OCI-LY7 (cell line): ENCODE measurements at regions not wholly inside any gene's neighbourhood (a gene's known extent, or its start where the extent isn't known, plus 50 kb on each side); places are given as distances from the start of the nearest gene placed in this dataset.

Experiments
- BruUV-seq: library from RNA; stranded (reverse); fragments of 400-500 nt; replicated peaks from 2 replicates; lab custom pipeline; 2021; lab: Mats Ljungman, UMichigan
- CTCF ChIA-PET: fragments of 300-600 bp; sonication (Branson Sonifier 250); formaldehyde crosslinking; loops from one replicate; lab custom pipeline; 2022; ENCODE audit warnings: antibody characterized with exemption; ENCODE audit not compliant: unreplicated experiment; lab: Charles Lee
- POLR2A ChIA-PET: fragments of 300-600 bp; sonication (Branson Sonifier 250); formaldehyde crosslinking; loops from one replicate; lab custom pipeline; 2022; ENCODE audit warnings: antibody characterized with exemption; lab: Charles Lee
- DNase-seq: peaks from one replicate; pipeline ENCODE4 v3.0.0-alpha.2; 2015; ENCODE audit warnings: low spot score
- H2AFZ ChIP-seq: fragments of 200-600 bp; sonication (generic), shearing (Covaris generic); 2 replicates; pipeline ENCODE4 v1.6.1; 2014; ENCODE audit warnings: mild to moderate bottlenecking, antibody characterized with exemption, low read length, moderate library complexity
- H3K27ac ChIP-seq: fragments of 200-600 bp; sonication (generic); 2 replicates; pipeline ENCODE4 v1.5.1; 2014; ENCODE audit warnings: mixed run types, low read depth, mild to moderate bottlenecking, moderate library complexity, low read length, inconsistent platforms; ENCODE audit not compliant: poor library complexity, severe bottlenecking
- H3K36me3 ChIP-seq: fragments of 200-600 bp; sonication (generic); 2 replicates; pipeline ENCODE4 v1.6.1; 2014; ENCODE audit warnings: mild to moderate bottlenecking, antibody characterized with exemption, low read length, moderate library complexity, mixed read lengths; ENCODE audit not compliant: insufficient read depth
- H3K4me1 ChIP-seq: fragments of 200-600 bp; sonication (generic); 2 replicates; pipeline ENCODE4 v1.5.1; 2014; ENCODE audit warnings: mild to moderate bottlenecking, low read length; ENCODE audit not compliant: insufficient read depth, poor library complexity, severe bottlenecking
- H3K4me2 ChIP-seq: fragments of 200-600 bp; sonication (generic); 2 replicates; pipeline ENCODE4 v1.6.1; 2014; ENCODE audit warnings: mild to moderate bottlenecking, low read length
- H3K4me3 ChIP-seq: fragments of 200-600 bp; sonication (generic); 2 replicates; pipeline ENCODE4 v1.5.1; 2014; ENCODE audit warnings: mild to moderate bottlenecking, low read depth, low read length; ENCODE audit not compliant: poor library complexity, severe bottlenecking
- H3K79me2 ChIP-seq: fragments of 200-600 bp; sonication (generic); 2 replicates; pipeline ENCODE4 v1.6.1; 2016; ENCODE audit warnings: low read depth, mild to moderate bottlenecking, low read length, moderate library complexity, mixed read lengths; ENCODE audit not compliant: insufficient read depth
- H3K9me2 ChIP-seq: fragments of 200-600 bp; sonication (generic); 2 replicates; pipeline ENCODE4 v1.6.1; 2016; ENCODE audit warnings: mild to moderate bottlenecking, low read length, mixed read lengths; ENCODE audit not compliant: insufficient read depth
- H3K9me3 ChIP-seq: fragments of 200-600 bp; sonication (generic); 2 replicates; pipeline ENCODE4 v1.6.1; 2014; ENCODE audit warnings: mild to moderate bottlenecking, mixed run types, low read length, mixed read lengths
- H4K20me1 ChIP-seq: fragments of 200-600 bp; sonication (generic); 2 replicates; pipeline ENCODE4 v1.6.1; 2014; ENCODE audit warnings: mild to moderate bottlenecking, antibody characterized with exemption, low read length, moderate library complexity, mixed read lengths; ENCODE audit not compliant: insufficient read depth
- EZH2phosphoT487 ChIP-seq: fragments of 200-600 bp; sonication (generic); IDR thresholded peaks from 2 replicates; pipeline ENCODE4 v1.6.1; 2018; ENCODE audit warnings: low read depth, borderline replicate concordance, mild to moderate bottlenecking, mixed run types, antibody characterized with exemption, low read length, moderate library complexity, mixed read lengths
- intact Hi-C: fragments of 100-400 bp; cut with micrococcal nuclease; formaldehyde crosslinking; loops from one replicate; pipeline ENCODE4 v1.10.0; 2022; ENCODE audit not compliant: unreplicated experiment
- TF ChIP-seq, protein P1 (sequence below): fragments of 200-600 bp; sonication (generic); conservative IDR thresholded peaks from 2 replicates; pipeline ENCODE4 v1.5.1; 2014; ENCODE audit warnings: mild to moderate bottlenecking, antibody characterized with exemption, low read length, moderate library complexity, mixed read lengths

- Histone ChIP-seq H3K9me3 (no peaks in the 10 kb centered on the region), H3K4me3 (no peak overlapping the region), H3K79me2 (no peaks in the 10 kb centered on the region), H3K4me1 (no peaks in the 10 kb centered on the region), H3K36me3 (no peaks in the 10 kb centered on the region), H4K20me1 (no peaks in the 10 kb centered on the region), H3K27ac (no peak overlapping the region), H2AFZ (no peak overlapping the region), H3K9me2 (no peaks in the 10 kb centered on the region), H3K4me2 (no peak overlapping the region)
- intact Hi-C loops, result no loop called here
- BruUV-seq, result no TSS peak
- CTCF ChIA-PET, result no interaction called here
- TF ChIP-seq EZH2phosphoT487, result no peak
- no peak for DNase-seq
- POLR2A ChIA-PET, result no interaction called here
Measured at GRCh38 chr4:137090951-137091350, 441.3 kb downstream of the PCDH18 start.

DNA sequence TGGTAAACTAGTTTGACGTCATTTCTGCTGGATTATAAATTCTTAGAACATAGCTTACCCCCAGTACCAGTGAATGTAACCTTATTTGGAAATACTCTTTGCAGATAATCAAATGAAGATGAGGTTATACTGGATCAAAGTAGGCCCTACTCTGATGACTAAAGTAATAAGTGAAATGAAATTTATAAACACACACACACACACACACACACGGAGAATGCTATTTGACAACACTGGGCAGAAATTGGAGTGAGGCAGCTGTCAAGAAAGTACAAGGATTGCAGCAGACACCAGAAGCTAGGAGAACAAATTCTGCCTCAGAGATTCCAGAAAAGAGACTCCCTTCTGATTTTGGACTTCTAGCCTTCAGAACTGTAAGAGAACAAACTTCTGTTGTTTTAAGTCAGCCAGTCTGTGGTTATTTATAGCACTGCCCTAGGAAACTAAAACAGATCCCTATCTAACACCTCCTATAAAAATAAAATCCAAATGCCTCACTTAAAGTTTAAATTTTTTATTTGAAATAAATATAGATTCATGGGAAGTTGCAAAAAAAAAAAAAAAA, 448.6 kb downstream of the PCDH18 start:
- Histone ChIP-seq H3K4me3 (no peak overlapping the region), H3K27ac (no peak overlapping the region), H3K9me3 (no peaks in the 10 kb centered on the region), H2AFZ (no peak overlapping the region), H3K4me2 (no peak overlapping the region), H3K9me2 (no peaks in the 10 kb centered on the region), H3K79me2 (no peaks in the 10 kb centered on the region), H3K36me3 (no peaks in the 10 kb centered on the region), H3K4me1 (no peaks in the 10 kb centered on the region), H4K20me1 (no peaks in the 10 kb centered on the region)
- ChIA-PET POLR2A (no interaction called here), CTCF (no interaction called here)
- TF ChIP-seq, protein P1, sequence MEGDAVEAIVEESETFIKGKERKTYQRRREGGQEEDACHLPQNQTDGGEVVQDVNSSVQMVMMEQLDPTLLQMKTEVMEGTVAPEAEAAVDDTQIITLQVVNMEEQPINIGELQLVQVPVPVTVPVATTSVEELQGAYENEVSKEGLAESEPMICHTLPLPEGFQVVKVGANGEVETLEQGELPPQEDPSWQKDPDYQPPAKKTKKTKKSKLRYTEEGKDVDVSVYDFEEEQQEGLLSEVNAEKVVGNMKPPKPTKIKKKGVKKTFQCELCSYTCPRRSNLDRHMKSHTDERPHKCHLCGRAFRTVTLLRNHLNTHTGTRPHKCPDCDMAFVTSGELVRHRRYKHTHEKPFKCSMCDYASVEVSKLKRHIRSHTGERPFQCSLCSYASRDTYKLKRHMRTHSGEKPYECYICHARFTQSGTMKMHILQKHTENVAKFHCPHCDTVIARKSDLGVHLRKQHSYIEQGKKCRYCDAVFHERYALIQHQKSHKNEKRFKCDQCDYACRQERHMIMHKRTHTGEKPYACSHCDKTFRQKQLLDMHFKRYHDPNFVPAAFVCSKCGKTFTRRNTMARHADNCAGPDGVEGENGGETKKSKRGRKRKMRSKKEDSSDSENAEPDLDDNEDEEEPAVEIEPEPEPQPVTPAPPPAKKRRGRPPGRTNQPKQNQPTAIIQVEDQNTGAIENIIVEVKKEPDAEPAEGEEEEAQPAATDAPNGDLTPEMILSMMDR, result no peak
- no peak for TF ChIP-seq EZH2phosphoT487
- intact Hi-C loops, result no loop called here
- no TSS peak for BruUV-seq
- no peak for DNase-seq

- no peaks in the 10 kb centered on the region for H4K20me1 ChIP-seq
- no peak for TF ChIP-seq EZH2phosphoT487
- TF ChIP-seq, protein P1, result no peak
- POLR2A ChIA-PET, result no interaction called here
- no peaks in the 10 kb centered on the region for H3K4me1 ChIP-seq
- no peaks in the 10 kb centered on the region for H3K9me3 ChIP-seq
- BruUV-seq, result no TSS peak
- H2AFZ ChIP-seq, result no peak overlapping the region
- H3K4me2 ChIP-seq, result no peak overlapping the region
- DNase-seq, result no peak
- H3K9me2 ChIP-seq, result no peaks in the 10 kb centered on the region
- H3K4me3 ChIP-seq, result no peak overlapping the region
- CTCF ChIA-PET, result no interaction called here
- no peak overlapping the region for H3K27ac ChIP-seq
- no peaks in the 10 kb centered on the region for H3K79me2 ChIP-seq
- intact Hi-C loops, result no loop called here
- H3K36me3 ChIP-seq, result no peaks in the 10 kb centered on the region
Measured at GRCh38 chr4:137082061-137082460, 450.2 kb downstream of the PCDH18 start.
